ENCODE measurements at regions not wholly inside any gene's neighbourhood (a gene's known extent, or its start where the extent isn't known, plus 50 kb on each side); places are given as distances from the start of the nearest gene placed in this dataset.

- TF ChIP-seq, protein P1, sequence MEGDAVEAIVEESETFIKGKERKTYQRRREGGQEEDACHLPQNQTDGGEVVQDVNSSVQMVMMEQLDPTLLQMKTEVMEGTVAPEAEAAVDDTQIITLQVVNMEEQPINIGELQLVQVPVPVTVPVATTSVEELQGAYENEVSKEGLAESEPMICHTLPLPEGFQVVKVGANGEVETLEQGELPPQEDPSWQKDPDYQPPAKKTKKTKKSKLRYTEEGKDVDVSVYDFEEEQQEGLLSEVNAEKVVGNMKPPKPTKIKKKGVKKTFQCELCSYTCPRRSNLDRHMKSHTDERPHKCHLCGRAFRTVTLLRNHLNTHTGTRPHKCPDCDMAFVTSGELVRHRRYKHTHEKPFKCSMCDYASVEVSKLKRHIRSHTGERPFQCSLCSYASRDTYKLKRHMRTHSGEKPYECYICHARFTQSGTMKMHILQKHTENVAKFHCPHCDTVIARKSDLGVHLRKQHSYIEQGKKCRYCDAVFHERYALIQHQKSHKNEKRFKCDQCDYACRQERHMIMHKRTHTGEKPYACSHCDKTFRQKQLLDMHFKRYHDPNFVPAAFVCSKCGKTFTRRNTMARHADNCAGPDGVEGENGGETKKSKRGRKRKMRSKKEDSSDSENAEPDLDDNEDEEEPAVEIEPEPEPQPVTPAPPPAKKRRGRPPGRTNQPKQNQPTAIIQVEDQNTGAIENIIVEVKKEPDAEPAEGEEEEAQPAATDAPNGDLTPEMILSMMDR (IDR thresholded peaks at IDR 0.05; ENCODE audit: low read depth, low read length, poor library complexity, severe bottlenecking), result no peak
- no peak for TF ChIP-seq EZH2phosphoT487 (IDR thresholded peaks at IDR 0.05; ENCODE audit: borderline replicate concordance, low read length)
These were observed 94.2 kb downstream of the FAM50B start for GRCh38 chr6:3943331-3943765.

Measured in DOHH2 (cell line).